Activated B cell treated with CpG ODN at 0.5 μM for 24 hours (primary cell): ENCODE measurements at regions not wholly inside any gene's neighbourhood (a gene's known extent, or its start where the extent isn't known, plus 50 kb on each side); places are given as distances from the start of the nearest gene placed in this dataset.

Source experiments
- ATAC-seq: fragments of 200-7000 bp; cut with Tn5 transposase; one replicate; pipeline ENCODE4 v1.10.0; 2021; ENCODE audit warnings: low read depth, mild to moderate bottlenecking, moderate library complexity
- CTCF ChIA-PET: fragments of 350-600 bp; sonication (Branson Sonifier 250); formaldehyde crosslinking; loops from one replicate; lab custom pipeline; 2021; ENCODE audit warnings: antibody characterized with exemption; lab: Charles Lee
- POLR2A ChIA-PET: fragments of 350-600 bp; sonication (Branson Sonifier 250); formaldehyde crosslinking; loops from one replicate; lab custom pipeline; 2021; ENCODE audit warnings: antibody characterized with exemption; lab: Charles Lee
- DNase-seq: peaks from one replicate; pipeline ENCODE4 v3.0.0; 2022
- H3K27ac Mint-ChIP-seq: one replicate; pipeline ENCODE4 v1.8.0; 2020; ENCODE audit warnings: mixed read lengths
- H3K27me3 Mint-ChIP-seq: one replicate; pipeline ENCODE4 v1.8.0; 2021; ENCODE audit warnings: mixed read lengths
- H3K36me3 Mint-ChIP-seq: one replicate; pipeline ENCODE4 v1.8.0; 2021; ENCODE audit warnings: low read depth, mixed read lengths
- H3K4me1 Mint-ChIP-seq: one replicate; pipeline ENCODE4 v1.8.0; 2021; ENCODE audit warnings: mixed read lengths
- H3K4me3 Mint-ChIP-seq: one replicate; pipeline ENCODE4 v1.8.0; 2020; ENCODE audit warnings: mild to moderate bottlenecking, mixed read lengths
- H3K9me3 Mint-ChIP-seq: one replicate; pipeline ENCODE4 v1.8.0; 2020; ENCODE audit warnings: mixed read lengths
- CTCF ChIP-seq: fragments of 200-600 bp; IDR thresholded peaks from one replicate; pipeline ENCODE4 v1.8.0; 2022; ENCODE audit warnings: antibody characterized with exemption, mild to moderate bottlenecking
- intact Hi-C: fragments of 100-400 bp; cut with micrococcal nuclease; formaldehyde crosslinking; loops from one replicate; pipeline ENCODE4 v1.15.1; 2024

GRCh38 chr18:42274488-42275137 is 319.6 kb downstream of the PIK3C3 start:
- intact Hi-C loops, result loop anchor here (1.0 kb wide), 2 partner anchors 160 to 221 kb away; no protein-coding TSS in a partner anchor
- no peak for TF ChIP-seq CTCF

GRCh38 chr18:42275138-42275535 is 320.1 kb downstream of the PIK3C3 start:
- Mint-ChIP-seq H3K4me3 (no peak overlapping the region), H3K4me1 (no peaks in the 10 kb centered on the region), H3K9me3 (no peaks in the 10 kb centered on the region), H3K27ac (no peak overlapping the region), H3K36me3 (no peaks in the 10 kb centered on the region), H3K27me3 (no peaks in the 10 kb centered on the region)
- POLR2A ChIA-PET, result no interaction called here
- no peak for ATAC-seq
- CTCF ChIA-PET, result no interaction called here
- DNase-seq, result no peak
- intact Hi-C loops, result no loop called here
- TF ChIP-seq CTCF, result no peak

More at GRCh38 chr18:42274488-42275137, 319.6 kb downstream of the PIK3C3 start:
- H3K4me3 Mint-ChIP-seq, result no peak overlapping the region
- H3K36me3 Mint-ChIP-seq, result no peaks in the 10 kb centered on the region
- DNase-seq, result no peak
- ChIA-PET POLR2A (no interaction called here), CTCF (no interaction called here)
- no peak overlapping the region for H3K27ac Mint-ChIP-seq
- no peaks in the 10 kb centered on the region for H3K27me3 Mint-ChIP-seq
- no peaks in the 10 kb centered on the region for H3K4me1 Mint-ChIP-seq
- no peaks in the 10 kb centered on the region for H3K9me3 Mint-ChIP-seq
- ATAC-seq, result no peak

- H3K27me3 Mint-ChIP-seq, result no peaks in the 10 kb centered on the region
- no peak overlapping the region for H3K4me3 Mint-ChIP-seq
- H3K36me3 Mint-ChIP-seq, result no peaks in the 10 kb centered on the region
- ATAC-seq, result no peak
- H3K4me1 Mint-ChIP-seq, result no peaks in the 10 kb centered on the region
- ChIA-PET POLR2A (no interaction called here), CTCF (no interaction called here)
- no peaks in the 10 kb centered on the region for H3K9me3 Mint-ChIP-seq
- no peak overlapping the region for H3K27ac Mint-ChIP-seq
- no peak for DNase-seq
- intact Hi-C loops, result no loop called here
- TF ChIP-seq CTCF, result no peak
Measured at GRCh38 chr18:42275949-42276730, 321.1 kb downstream of the PIK3C3 start.

GRCh38 chr18:42281124-42281523 is 326.1 kb downstream of the PIK3C3 start:
- CTCF ChIA-PET, result no interaction called here
- H3K9me3 Mint-ChIP-seq, result no peaks in the 10 kb centered on the region
- POLR2A ChIA-PET, result no interaction called here
- no peak overlapping the region for H3K27ac Mint-ChIP-seq
- TF ChIP-seq CTCF, result no peak
- H3K36me3 Mint-ChIP-seq, result no peaks in the 10 kb centered on the region
- peaks cover 2% of the 10 kb centered on the region for H3K27me3 Mint-ChIP-seq
- intact Hi-C loops, result no loop called here
- no peak overlapping the region for H3K4me3 Mint-ChIP-seq
- DNase-seq, result no peak
- no peak for ATAC-seq
- no peaks in the 10 kb centered on the region for H3K4me1 Mint-ChIP-seq

- intact Hi-C loops, result no loop called here
- Mint-ChIP-seq H3K4me1 (no peaks in the 10 kb centered on the region), H3K27ac (no peak overlapping the region), H3K27me3 (peaks cover 4% of the 10 kb centered on the region), H3K4me3 (no peak overlapping the region), H3K9me3 (no peaks in the 10 kb centered on the region), H3K36me3 (no peaks in the 10 kb centered on the region)
- TF ChIP-seq CTCF, result no peak
- no peak for DNase-seq
- ChIA-PET POLR2A (no interaction called here), CTCF (no interaction called here)
- no peak for ATAC-seq
Measured at GRCh38 chr18:42281851-42282250, 326.8 kb downstream of the PIK3C3 start.
